HEK293T (cell line): ENCODE measurements at regions not wholly inside any gene's neighbourhood (a gene's known extent, or its start where the extent isn't known, plus 50 kb on each side); places are given as distances from the start of the nearest gene placed in this dataset.

Source experiments
- ARNT ChIP-seq: fragments of 450-650 bp; IDR thresholded peaks from 2 replicates; pipeline ENCODE4 v1.6.1; 2017; ENCODE audit warnings: mild to moderate bottlenecking
- BHLHE40 ChIP-seq: fragments of 450-650 bp; IDR thresholded peaks from 2 replicates; pipeline ENCODE4 v1.6.1; 2016; ENCODE audit warnings: mild to moderate bottlenecking, moderate library complexity, borderline replicate concordance
- CTBP1 ChIP-seq: fragments of 450-650 bp; IDR thresholded peaks from 2 replicates; pipeline ENCODE4 v1.6.1; 2016; ENCODE audit warnings: borderline replicate concordance
- L3MBTL2 ChIP-seq: fragments of 450-650 bp; conservative IDR thresholded peaks from 2 replicates; pipeline ENCODE4 v1.6.1; 2016; ENCODE audit warnings: mild to moderate bottlenecking
- LEF1 ChIP-seq: fragments of 450-650 bp; IDR thresholded peaks from 2 replicates; pipeline ENCODE4 v1.6.1; 2017; ENCODE audit warnings: mild to moderate bottlenecking, borderline replicate concordance
- NFRKB ChIP-seq: fragments of 450-650 bp; IDR thresholded peaks from 2 replicates; pipeline ENCODE4 v1.6.1; 2016; ENCODE audit warnings: mild to moderate bottlenecking, moderate library complexity
- SP1 ChIP-seq: fragments of 450-650 bp; IDR thresholded peaks from 2 replicates; pipeline ENCODE4 v1.6.1; 2017
- TARDBP ChIP-seq: fragments of 450-650 bp; IDR thresholded peaks from 2 replicates; pipeline ENCODE4 v1.6.1; 2016
- ZNF384 ChIP-seq: fragments of 450-650 bp; IDR thresholded peaks from 2 replicates; pipeline ENCODE4 v1.6.1; 2016

DNA sequence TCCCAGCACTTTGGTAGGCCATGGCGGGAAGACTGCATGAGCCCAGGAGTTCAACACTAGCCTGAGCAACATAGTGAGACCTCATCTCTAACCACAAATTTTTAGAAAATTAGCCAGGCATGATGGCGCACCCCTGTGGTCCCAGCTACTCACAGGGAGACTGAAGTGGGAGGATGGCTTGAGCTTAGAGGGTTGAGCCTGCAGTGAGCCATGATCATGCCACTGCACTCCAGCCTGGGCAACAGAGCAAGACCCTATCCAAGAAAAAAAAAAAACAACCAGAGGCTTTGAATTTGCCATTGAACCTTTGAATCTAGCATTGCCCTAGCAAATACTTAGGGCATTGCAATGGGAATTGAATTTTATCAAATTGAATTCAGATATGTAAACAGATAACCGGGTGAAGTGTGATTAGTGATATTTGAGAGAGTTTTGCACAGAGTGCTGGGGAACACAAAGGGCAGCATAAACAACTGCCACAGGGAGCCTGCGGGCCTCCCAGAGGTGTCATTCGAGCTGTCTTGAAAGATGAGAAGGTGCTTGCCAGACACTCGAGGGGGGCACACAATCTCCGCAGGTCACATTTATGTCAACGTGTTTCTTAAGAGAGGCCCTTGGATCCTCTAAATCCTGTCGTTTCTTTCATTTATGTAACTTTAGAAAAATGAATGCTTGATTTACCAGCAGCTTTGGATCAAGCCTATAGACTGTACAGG, 200.3 kb downstream of the AASDH start:
- TF ChIP-seq BHLHE40 (no peak), LEF1 (no peak), ZNF384 (no peak), TARDBP (no peak), ARNT (no peak), CTBP1 (no peak), L3MBTL2 (no peak), NFRKB (no peak), SP1 (no peak)
